ENCODE measurements at regions not wholly inside any gene's neighbourhood (a gene's known extent, or its start where the extent isn't known, plus 50 kb on each side); places are given as distances from the start of the nearest gene placed in this dataset.

DNA sequence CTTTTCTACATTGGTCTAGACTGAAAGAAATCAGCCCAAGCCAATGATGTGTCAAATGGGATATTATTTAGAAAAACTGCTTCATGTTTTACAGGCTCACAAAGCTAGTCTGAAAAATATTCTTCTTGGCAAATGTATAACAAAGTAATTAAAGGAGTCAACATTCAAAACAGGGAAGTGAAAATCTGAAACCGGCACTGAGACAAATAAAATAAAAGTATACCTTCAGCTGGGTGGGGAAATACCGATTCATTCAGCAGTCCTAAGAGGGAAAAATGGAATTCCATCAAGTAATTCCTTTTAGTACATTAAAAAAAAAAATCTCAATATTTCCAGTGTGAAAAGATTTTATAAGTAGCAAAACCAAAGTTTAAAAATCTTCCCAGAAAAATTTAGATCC lies 259.6 kb upstream of the SLC24A2 start:
- Histone ChIP-seq H2AK9ac (replicated peaks; ENCODE audit: low read depth, low read length, poor library complexity) (no peak overlapping the region), H2BK15ac (ENCODE audit: low read depth, low read length) (no peak overlapping the region), H3K27me3 (ENCODE audit: control insufficient read depth, insufficient read depth, low read length) (peaks cover 5% of the 10 kb centered on the region; the same call in 1 of the 2 replicates), H3K79me1 (ENCODE audit: low read depth in 1 of 2, low read length in 2 of 2) (no peaks in the 10 kb centered on the region), H3K4me3 (ENCODE audit: insufficient read depth, low read depth, low read length) (no peak overlapping the region), H3K9me1 (ENCODE audit: insufficient read depth, low read length) (no peaks in the 10 kb centered on the region), H2BK120ac (ENCODE audit: low read depth, low read length) (no peak overlapping the region), H4K20me1 (ENCODE audit: insufficient read depth, low read length) (no peaks in the 10 kb centered on the region), H3K27ac (ENCODE audit: insufficient read depth, low read length) (no peak overlapping the region), H2AK5ac (ENCODE audit: low read depth, low read length) (no peak overlapping the region), H3K9me3 (ENCODE audit: control insufficient read depth, insufficient read depth, low read length) (no peaks in the 10 kb centered on the region), H2AFZ (replicated peaks; ENCODE audit: low read length, poor library complexity) (no peak overlapping the region), H3K4me1 (ENCODE audit: control insufficient read depth, insufficient read depth, low read length) (no peaks in the 10 kb centered on the region), H3K4me2 (ENCODE audit: low read depth, low read length) (no peak overlapping the region), H3K9ac (ENCODE audit: low read depth, low read length) (no peak overlapping the region), H3K14ac (replicated peaks; ENCODE audit: low read depth, low read length) (no peak overlapping the region), H4K91ac (ENCODE audit: insufficient read depth, low read depth, low read length) (no peak overlapping the region), H3K56ac (ENCODE audit: extremely low read depth, insufficient read depth, low read length) (no peak overlapping the region), H3K23ac (ENCODE audit: low read depth, low read length) (no peak overlapping the region), H3K18ac (ENCODE audit: low read depth, low read length) (no peak overlapping the region), H2BK5ac (ENCODE audit: low read depth, low read length, poor library complexity, severe bottlenecking) (no peak overlapping the region), H4K8ac (ENCODE audit: low read depth in 2 of 2, low read length in 2 of 2) (no peak overlapping the region), H3K4ac (ENCODE audit: low read depth, low read length) (no peak overlapping the region), H2BK20ac (ENCODE audit: low read depth, low read length) (no peak overlapping the region), H3K36me3 (ENCODE audit: control insufficient read depth, insufficient read depth, low read length) (no peaks in the 10 kb centered on the region), H4K5ac (ENCODE audit: low read depth, low read length) (no peak overlapping the region)
- intact Hi-C loops (cut with micrococcal nuclease) (no loop called here), in situ Hi-C loops (cut with MboI; ENCODE audit: low sequenced_read_pairs) (no loop called here), dilution Hi-C loops (cut with HindIII; ENCODE audit: low sequenced_read_pairs, unreplicated experiment) (no loop called here)
- POLR2A ChIA-PET (ENCODE audit: unreplicated experiment): interaction anchor here (0.6 kb wide), 1 partner anchor 28 kb away, joined by 4 read pairs; no protein-coding TSS in a partner anchor
- BruUV-seq (replicated peaks): no TSS peak
- DNase-seq (no peak), ATAC-seq (ENCODE audit: low read depth) (no peak)
- TF ChIP-seq MAZ (IDR thresholded peaks at IDR 0.05; ENCODE audit: borderline replicate concordance, low read depth, low read length) (no peak), RCOR1 (IDR thresholded peaks at IDR 0.05; ENCODE audit: insufficient replicate concordance, low read length) (no peak), CHD1 (IDR thresholded peaks at IDR 0.05; ENCODE audit: low read depth, low read length) (no peak), SMC3 (IDR thresholded peaks at IDR 0.05; ENCODE audit: low read depth, low read length) (no peak), FOS (IDR thresholded peaks at IDR 0.05; ENCODE audit: low read depth, low read length) (no peak), NFE2L2 (IDR thresholded peaks at IDR 0.05; ENCODE audit: low read depth, low read length) (no peak), RFX5 (IDR thresholded peaks at IDR 0.05; ENCODE audit: low read depth, low read length) (no peak), RAD21 (IDR thresholded peaks at IDR 0.05; ENCODE audit: low read length) (no peak), MAFK (IDR thresholded peaks at IDR 0.05; ENCODE audit: low read depth, low read length) (no peak), MXI1 (IDR thresholded peaks at IDR 0.05; ENCODE audit: borderline replicate concordance, low read depth, low read length) (no peak), CTCF (conservative IDR thresholded peaks at IDR 0.05; ENCODE audit: low read depth, low read length) (no peak)
- TF ChIP-seq, protein P1, sequence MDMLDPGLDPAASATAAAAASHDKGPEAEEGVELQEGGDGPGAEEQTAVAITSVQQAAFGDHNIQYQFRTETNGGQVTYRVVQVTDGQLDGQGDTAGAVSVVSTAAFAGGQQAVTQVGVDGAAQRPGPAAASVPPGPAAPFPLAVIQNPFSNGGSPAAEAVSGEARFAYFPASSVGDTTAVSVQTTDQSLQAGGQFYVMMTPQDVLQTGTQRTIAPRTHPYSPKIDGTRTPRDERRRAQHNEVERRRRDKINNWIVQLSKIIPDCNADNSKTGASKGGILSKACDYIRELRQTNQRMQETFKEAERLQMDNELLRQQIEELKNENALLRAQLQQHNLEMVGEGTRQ (IDR thresholded peaks at IDR 0.05; ENCODE audit: low read depth, low read length): no peak
- TF ChIP-seq, protein P2, sequence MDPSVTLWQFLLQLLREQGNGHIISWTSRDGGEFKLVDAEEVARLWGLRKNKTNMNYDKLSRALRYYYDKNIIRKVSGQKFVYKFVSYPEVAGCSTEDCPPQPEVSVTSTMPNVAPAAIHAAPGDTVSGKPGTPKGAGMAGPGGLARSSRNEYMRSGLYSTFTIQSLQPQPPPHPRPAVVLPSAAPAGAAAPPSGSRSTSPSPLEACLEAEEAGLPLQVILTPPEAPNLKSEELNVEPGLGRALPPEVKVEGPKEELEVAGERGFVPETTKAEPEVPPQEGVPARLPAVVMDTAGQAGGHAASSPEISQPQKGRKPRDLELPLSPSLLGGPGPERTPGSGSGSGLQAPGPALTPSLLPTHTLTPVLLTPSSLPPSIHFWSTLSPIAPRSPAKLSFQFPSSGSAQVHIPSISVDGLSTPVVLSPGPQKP (IDR thresholded peaks at IDR 0.05; ENCODE audit: borderline replicate concordance, low read depth, low read length): no peak
- no CpG with 5 or more reads among the region's 2 CpGs for WGBS, 2 experiments (ENCODE audit: extremely low coverage in 2 of 2, insufficient read length in 1 of 2)
- CTCF ChIA-PET: no interaction called here
